SK-N-SH treated with all-trans-retinoic acid at 6 μM for 48 hours (cell line): ENCODE measurements at regions not wholly inside any gene's neighbourhood (a gene's known extent, or its start where the extent isn't known, plus 50 kb on each side); places are given as distances from the start of the nearest gene placed in this dataset.

Source experiments
- ATAC-seq: fragments of 200-7000 bp; cut with Tn5 transposase; 3 replicates; pipeline ENCODE4 v1.9.1; 2020; ENCODE audit warnings: mild to moderate bottlenecking, moderate library complexity
- BACH2 ChIP-seq: fragments of 250-450 bp; sonication (Bioruptor Pico); IDR thresholded peaks from 2 replicates; pipeline ENCODE4 v1.9.0; 2021; ENCODE audit warnings: mild to moderate bottlenecking, borderline replicate concordance
- CREB5 ChIP-seq: fragments of 250-450 bp; sonication (Bioruptor Pico); IDR thresholded peaks from 2 replicates; pipeline ENCODE4 v1.5.1; 2020; ENCODE audit warnings: low read depth, mild to moderate bottlenecking, moderate library complexity
- CSDC2 ChIP-seq: fragments of 250-450 bp; sonication (Bioruptor Pico); IDR thresholded peaks from 2 replicates; pipeline ENCODE4 v1.5.0; 2020; ENCODE audit warnings: mild to moderate bottlenecking, moderate library complexity
- CSRNP3 ChIP-seq: fragments of 250-450 bp; sonication (Bioruptor Pico); IDR thresholded peaks from 2 replicates; pipeline ENCODE4 v1.5.1; 2021; ENCODE audit warnings: mild to moderate bottlenecking, moderate library complexity
- ESRRG ChIP-seq: fragments of 250-450 bp; sonication (Bioruptor Pico); IDR thresholded peaks from 2 replicates; pipeline ENCODE4 v1.6.1; 2021; ENCODE audit warnings: mild to moderate bottlenecking
- GLIS3 ChIP-seq: fragments of 250-450 bp; sonication (Bioruptor Pico); IDR thresholded peaks from 2 replicates; pipeline ENCODE4 v1.5.0; 2020; ENCODE audit warnings: mild to moderate bottlenecking, moderate library complexity
- ISL1 ChIP-seq: fragments of 250-450 bp; sonication (Bioruptor Pico); IDR thresholded peaks from 2 replicates; pipeline ENCODE4 v2.1.2; 2022; ENCODE audit warnings: mild to moderate bottlenecking, moderate library complexity
- PATZ1 ChIP-seq: fragments of 250-450 bp; sonication (Bioruptor Pico); IDR thresholded peaks from 2 replicates; pipeline ENCODE4 v1.8.0; 2020; ENCODE audit warnings: mild to moderate bottlenecking, moderate library complexity, borderline replicate concordance
- POU6F1 ChIP-seq: fragments of 250-450 bp; sonication (Bioruptor Pico); IDR thresholded peaks from 2 replicates; pipeline ENCODE4 v1.8.0; 2021; ENCODE audit warnings: low read depth, mild to moderate bottlenecking, moderate library complexity, borderline replicate concordance
- PPARA ChIP-seq: fragments of 250-450 bp; sonication (Bioruptor Pico); IDR thresholded peaks from 2 replicates; pipeline ENCODE4 v1.5.0; 2020; ENCODE audit warnings: mild to moderate bottlenecking, borderline replicate concordance
- SNAI2 ChIP-seq: fragments of 250-450 bp; sonication (Bioruptor Pico); IDR thresholded peaks from 2 replicates; pipeline ENCODE4 v1.5.0; 2020; ENCODE audit warnings: mild to moderate bottlenecking, moderate library complexity
- TCF4 ChIP-seq: fragments of 250-450 bp; sonication (Bioruptor Pico); IDR thresholded peaks from 2 replicates; pipeline ENCODE4 v1.8.0; 2021; ENCODE audit warnings: mild to moderate bottlenecking, moderate library complexity, borderline replicate concordance
- TSHZ2 ChIP-seq: fragments of 250-450 bp; sonication (Bioruptor Pico); IDR thresholded peaks from 2 replicates; pipeline ENCODE4 v1.5.0; 2020; ENCODE audit warnings: mild to moderate bottlenecking, moderate library complexity
- ZC3H10 ChIP-seq: fragments of 250-450 bp; sonication (Bioruptor Pico); IDR thresholded peaks from 2 replicates; pipeline ENCODE4 v1.5.1; 2021; ENCODE audit warnings: mild to moderate bottlenecking, moderate library complexity
- ZFP3 ChIP-seq: fragments of 250-450 bp; sonication (Bioruptor Pico); IDR thresholded peaks from 2 replicates; pipeline ENCODE4 v1.5.0; 2020; ENCODE audit warnings: mild to moderate bottlenecking, moderate library complexity
- ZNF565 ChIP-seq: fragments of 450-650 bp; formaldehyde crosslinking; conservative IDR thresholded peaks from 2 replicates; pipeline ENCODE4 v1.5.0; 2020; ENCODE audit warnings: low read depth, mild to moderate bottlenecking, moderate library complexity
- ZNF8 ChIP-seq: fragments of 450-650 bp; formaldehyde crosslinking; IDR thresholded peaks from 2 replicates; pipeline ENCODE4 v1.5.0; 2020; ENCODE audit warnings: mild to moderate bottlenecking, moderate library complexity

GRCh38 chr7:136664537-136664936, 203.9 kb upstream of the CHRM2 start:
- no peak for ATAC-seq
- TF ChIP-seq ZFP3 (CRISPR knock-in tag): no peak
- TF ChIP-seq PPARA: no peak
- TF ChIP-seq ZNF565 (CRISPR knock-in tag): no peak
- no peak for TF ChIP-seq TSHZ2 (CRISPR knock-in tag)
- no peak for TF ChIP-seq SNAI2
- TF ChIP-seq CREB5 (CRISPR knock-in tag): no peak
- no peak for TF ChIP-seq POU6F1 (CRISPR knock-in tag)
- no peak for TF ChIP-seq ISL1 (CRISPR knock-in tag)
- no peak for TF ChIP-seq CSDC2 (CRISPR knock-in tag)
- no peak for TF ChIP-seq BACH2
- TF ChIP-seq ZC3H10 (CRISPR knock-in tag): no peak

GRCh38 chr7:136657482-136657921, 210.9 kb upstream of the CHRM2 start:
- no peak for ATAC-seq
- TF ChIP-seq PATZ1 (CRISPR knock-in tag) (peak; percentile 64; the same call in 1 of the 2 replicates), TSHZ2 (CRISPR knock-in tag) (peak; percentile 45; the same call in 1 of the 2 replicates), ISL1 (CRISPR knock-in tag) (peak; percentile 98), BACH2 (no peak), PPARA (no peak), ZNF8 (no peak), TCF4 (CRISPR knock-in tag) (peak; percentile 56; the same call in 1 of the 2 replicates), CREB5 (CRISPR knock-in tag) (peak; percentile 92), GLIS3 (CRISPR knock-in tag) (0 out of 2 replicates have a peak, but pooled peaks have one; percentile 14), CSRNP3 (CRISPR knock-in tag) (peak; percentile 51; the same call in 1 of the 2 replicates), ZC3H10 (CRISPR knock-in tag) (no peak), ZNF565 (CRISPR knock-in tag) (no peak), ESRRG (CRISPR knock-in tag) (peak; percentile 77; the same call in 1 of the 2 replicates), SNAI2 (0 out of 2 replicates have a peak, but pooled peaks have one; percentile 63)
